Type B pancreatic cell (in vitro differentiated cells): ENCODE measurements at regions not wholly inside any gene's neighbourhood (a gene's known extent, or its start where the extent isn't known, plus 50 kb on each side); places are given as distances from the start of the nearest gene placed in this dataset.

Source experiments
- DNase-seq: peaks from one replicate; pipeline ENCODE4 v3.0.0; 2021; ENCODE audit warnings: mixed read lengths; ENCODE audit not compliant: unreplicated experiment; ENCODE audit errors: extremely low spot score
- H3K27ac Mint-ChIP-seq: 2 replicates; pipeline ENCODE4 v1.8.0; 2021; ENCODE audit warnings: mild to moderate bottlenecking, mixed read lengths
- H3K27me3 Mint-ChIP-seq: 2 replicates; pipeline ENCODE4 v1.8.0; 2021; ENCODE audit warnings: mixed read lengths
- H3K36me3 Mint-ChIP-seq: 2 replicates; pipeline ENCODE4 v1.8.0; 2021; ENCODE audit warnings: mixed read lengths
- H3K4me1 Mint-ChIP-seq: one replicate; pipeline ENCODE4 v1.8.0; 2021; ENCODE audit warnings: mixed read lengths; ENCODE audit not compliant: unreplicated experiment
- H3K4me3 Mint-ChIP-seq: 2 replicates; pipeline ENCODE4 v1.8.0; 2021; ENCODE audit warnings: mild to moderate bottlenecking, mixed read lengths
- H3K9me3 Mint-ChIP-seq: 2 replicates; pipeline ENCODE4 v1.8.0; 2021; ENCODE audit warnings: mixed read lengths
- CTCF ChIP-seq: fragments of 200-600 bp; sonication (generic); conservative IDR thresholded peaks from 2 replicates; pipeline ENCODE4 v1.5.0; 2021; ENCODE audit warnings: antibody characterized with exemption, mild to moderate bottlenecking

GRCh38 chr13:78971355-78972025 is 312.5 kb upstream of the OBI1 start:
- peaks cover 8% of the 10 kb centered on the region for H3K27me3 Mint-ChIP-seq
- H3K9me3 Mint-ChIP-seq: no peaks in the 10 kb centered on the region
- H3K36me3 Mint-ChIP-seq: no peaks in the 10 kb centered on the region
- no peak for DNase-seq
- H3K4me1 Mint-ChIP-seq: no peaks in the 10 kb centered on the region
- no peak for TF ChIP-seq CTCF
- no peak overlapping the region for H3K4me3 Mint-ChIP-seq
- H3K27ac Mint-ChIP-seq: no peak overlapping the region

- peaks cover 22% of the 10 kb centered on the region for H3K27me3 Mint-ChIP-seq
- no peaks in the 10 kb centered on the region for H3K4me1 Mint-ChIP-seq
- H3K27ac Mint-ChIP-seq: no peak overlapping the region
- no peak for DNase-seq
- no peak overlapping the region for H3K4me3 Mint-ChIP-seq
- H3K9me3 Mint-ChIP-seq: no peaks in the 10 kb centered on the region
- H3K36me3 Mint-ChIP-seq: no peaks in the 10 kb centered on the region
- TF ChIP-seq CTCF: no peak
These were observed 301.9 kb upstream of the OBI1 start for GRCh38 chr13:78960881-78961280.

GRCh38 chr13:78958006-78958405 is 299.1 kb upstream of the OBI1 start:
- no peak for DNase-seq
- H3K36me3 Mint-ChIP-seq: no peaks in the 10 kb centered on the region
- H3K4me1 Mint-ChIP-seq: no peaks in the 10 kb centered on the region
- H3K27me3 Mint-ChIP-seq: peaks cover 27% of the 10 kb centered on the region
- no peak overlapping the region for H3K4me3 Mint-ChIP-seq
- no peak for TF ChIP-seq CTCF
- no peak overlapping the region for H3K27ac Mint-ChIP-seq
- no peaks in the 10 kb centered on the region for H3K9me3 Mint-ChIP-seq

GRCh38 chr13:78940455-78941130 is 281.6 kb upstream of the OBI1 start:
- H3K4me1 Mint-ChIP-seq: peaks cover 11% of the 10 kb centered on the region
- peaks cover under 1% of the 10 kb centered on the region for H3K27me3 Mint-ChIP-seq
- H3K27ac Mint-ChIP-seq: no peak overlapping the region
- no peak for TF ChIP-seq CTCF
- no peak overlapping the region for H3K4me3 Mint-ChIP-seq
- no peak for DNase-seq
- no peaks in the 10 kb centered on the region for H3K36me3 Mint-ChIP-seq
- no peaks in the 10 kb centered on the region for H3K9me3 Mint-ChIP-seq

DNA sequence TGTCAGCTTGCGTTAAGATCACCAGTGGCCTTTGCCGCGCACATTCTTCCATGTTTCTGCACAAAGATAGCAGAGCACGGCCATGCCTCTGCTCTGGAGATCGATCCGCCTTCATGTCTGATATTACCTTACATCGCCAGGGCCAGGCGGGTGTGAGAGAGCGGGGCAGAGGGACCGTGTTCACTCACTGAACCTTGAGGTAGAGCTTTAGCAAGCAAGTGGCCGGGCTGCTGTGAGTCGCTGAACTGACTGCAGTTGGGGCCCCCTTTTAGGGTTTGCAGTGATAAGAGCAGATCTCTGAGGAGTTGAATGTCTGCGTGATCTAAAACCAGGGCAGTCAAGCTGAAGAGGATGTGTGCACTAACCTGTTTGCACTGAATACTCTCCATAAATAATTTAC is 275.4 kb upstream of the OBI1 start:
- Mint-ChIP-seq H3K27me3 (peaks cover 3% of the 10 kb centered on the region), H3K9me3 (no peaks in the 10 kb centered on the region), H3K27ac (no peak overlapping the region), H3K4me3 (no peak overlapping the region), H3K4me1 (peaks cover 4% of the 10 kb centered on the region), H3K36me3 (no peaks in the 10 kb centered on the region)
- DNase-seq: no peak
- no peak for TF ChIP-seq CTCF
